ENCODE measurements at regions not wholly inside any gene's neighbourhood (a gene's known extent, or its start where the extent isn't known, plus 50 kb on each side); places are given as distances from the start of the nearest gene placed in this dataset.

GRCh38 chr1:181150842-181151241 is 62.3 kb downstream of the IER5 start:
- TF ChIP-seq, protein P1, sequence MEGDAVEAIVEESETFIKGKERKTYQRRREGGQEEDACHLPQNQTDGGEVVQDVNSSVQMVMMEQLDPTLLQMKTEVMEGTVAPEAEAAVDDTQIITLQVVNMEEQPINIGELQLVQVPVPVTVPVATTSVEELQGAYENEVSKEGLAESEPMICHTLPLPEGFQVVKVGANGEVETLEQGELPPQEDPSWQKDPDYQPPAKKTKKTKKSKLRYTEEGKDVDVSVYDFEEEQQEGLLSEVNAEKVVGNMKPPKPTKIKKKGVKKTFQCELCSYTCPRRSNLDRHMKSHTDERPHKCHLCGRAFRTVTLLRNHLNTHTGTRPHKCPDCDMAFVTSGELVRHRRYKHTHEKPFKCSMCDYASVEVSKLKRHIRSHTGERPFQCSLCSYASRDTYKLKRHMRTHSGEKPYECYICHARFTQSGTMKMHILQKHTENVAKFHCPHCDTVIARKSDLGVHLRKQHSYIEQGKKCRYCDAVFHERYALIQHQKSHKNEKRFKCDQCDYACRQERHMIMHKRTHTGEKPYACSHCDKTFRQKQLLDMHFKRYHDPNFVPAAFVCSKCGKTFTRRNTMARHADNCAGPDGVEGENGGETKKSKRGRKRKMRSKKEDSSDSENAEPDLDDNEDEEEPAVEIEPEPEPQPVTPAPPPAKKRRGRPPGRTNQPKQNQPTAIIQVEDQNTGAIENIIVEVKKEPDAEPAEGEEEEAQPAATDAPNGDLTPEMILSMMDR (IDR thresholded peaks at IDR 0.05): no peak
- TF ChIP-seq POLR2A (IDR thresholded peaks at IDR 0.05): no peak

All from tibial nerve (tissue), 3 donors.